ENCODE measurements at regions not wholly inside any gene's neighbourhood (a gene's known extent, or its start where the extent isn't known, plus 50 kb on each side); places are given as distances from the start of the nearest gene placed in this dataset.

GRCh38 chr5:6859023-6859422, 145.8 kb downstream of the TENT4A start:
- no peak for DNase-seq (ENCODE audit: insufficient read length, low spot score)
- no peak for FAIRE-seq
- TF ChIP-seq CTCF (IDR thresholded peaks at IDR 0.05; ENCODE audit: insufficient read depth, missing control alignments), result no peak

- FAIRE-seq (no peak), DNase-seq (ENCODE audit: insufficient read length, low spot score) (no peak)
- TF ChIP-seq CTCF (IDR thresholded peaks at IDR 0.05; ENCODE audit: insufficient read depth, missing control alignments), result no peak
Observed at GRCh38 chr5:6859951-6860638, 146.9 kb downstream of the TENT4A start.

- no peak for DNase-seq (ENCODE audit: insufficient read length, low spot score)
- no peak for TF ChIP-seq CTCF (IDR thresholded peaks at IDR 0.05; ENCODE audit: insufficient read depth, missing control alignments)
- FAIRE-seq, result no peak
Observed at GRCh38 chr5:6861036-6861435, 147.8 kb downstream of the TENT4A start.

- no peak for FAIRE-seq
- DNase-seq (ENCODE audit: insufficient read length, low spot score), result no peak
- TF ChIP-seq CTCF (IDR thresholded peaks at IDR 0.05; ENCODE audit: insufficient read depth, missing control alignments), result no peak
Observed at GRCh38 chr5:6861667-6862066, 148.4 kb downstream of the TENT4A start.

GRCh38 chr5:6862306-6862705, 149.1 kb downstream of the TENT4A start:
- TF ChIP-seq CTCF (IDR thresholded peaks at IDR 0.05; ENCODE audit: insufficient read depth, missing control alignments), result no peak
- FAIRE-seq (no peak), DNase-seq (ENCODE audit: insufficient read length, low spot score) (no peak)

GRCh38 chr5:6867712-6868111, 154.5 kb downstream of the TENT4A start:
- no peak for FAIRE-seq
- TF ChIP-seq CTCF (IDR thresholded peaks at IDR 0.05; ENCODE audit: insufficient read depth, missing control alignments), result no peak
- no peak for DNase-seq (ENCODE audit: insufficient read length, low spot score)

GRCh38 chr5:6868171-6868570, 154.9 kb downstream of the TENT4A start:
- TF ChIP-seq CTCF (IDR thresholded peaks at IDR 0.05; ENCODE audit: insufficient read depth, missing control alignments), result no peak
- FAIRE-seq (no peak), DNase-seq (ENCODE audit: insufficient read length, low spot score) (no peak)

All from D721Med (cell line).